ENCODE measurements at regions not wholly inside any gene's neighbourhood (a gene's known extent, or its start where the extent isn't known, plus 50 kb on each side); places are given as distances from the start of the nearest gene placed in this dataset.

DNA sequence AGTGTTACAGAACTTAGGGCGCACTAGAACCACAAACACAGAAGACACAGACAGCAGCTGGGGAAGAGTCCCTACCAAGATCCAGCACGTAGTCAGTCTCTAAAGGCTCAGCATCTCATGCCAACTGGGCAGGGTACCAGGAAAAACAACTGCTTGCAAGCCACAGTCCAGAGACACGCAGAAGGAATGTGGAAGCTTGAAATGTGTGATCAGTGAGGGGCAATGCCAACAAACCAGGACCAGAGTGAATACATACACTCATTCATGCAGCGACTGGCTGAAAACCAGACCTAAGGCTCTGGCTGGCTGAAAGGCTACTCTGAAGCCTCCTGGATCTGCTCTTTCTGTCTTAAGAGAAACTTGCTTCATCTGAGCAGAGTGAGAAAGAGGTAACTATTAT, 1484.8 kb downstream of the EFNB2 start:
- no peak for DNase-seq (ENCODE audit: low spot score)

DNA sequence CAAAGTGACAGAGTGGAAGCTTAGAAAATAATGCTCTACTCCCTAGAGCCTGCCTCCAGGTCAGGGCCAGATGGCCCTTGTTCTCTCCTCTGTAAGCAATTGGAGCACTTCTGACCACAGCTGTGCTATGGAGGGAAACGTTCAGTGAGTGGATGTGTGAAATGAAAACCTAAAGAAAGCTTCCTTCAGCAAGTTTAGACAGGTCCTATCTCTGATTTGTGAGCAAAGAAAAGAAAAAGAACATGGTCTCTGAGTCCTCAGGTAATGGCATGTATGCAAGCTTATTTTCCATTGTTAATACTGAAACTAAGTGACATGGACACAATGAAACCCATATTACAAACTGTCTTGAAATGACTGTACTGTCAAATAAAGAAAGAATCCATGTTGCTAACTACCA, 1486.8 kb downstream of the EFNB2 start:
- no peak for DNase-seq (ENCODE audit: low spot score)

DNA sequence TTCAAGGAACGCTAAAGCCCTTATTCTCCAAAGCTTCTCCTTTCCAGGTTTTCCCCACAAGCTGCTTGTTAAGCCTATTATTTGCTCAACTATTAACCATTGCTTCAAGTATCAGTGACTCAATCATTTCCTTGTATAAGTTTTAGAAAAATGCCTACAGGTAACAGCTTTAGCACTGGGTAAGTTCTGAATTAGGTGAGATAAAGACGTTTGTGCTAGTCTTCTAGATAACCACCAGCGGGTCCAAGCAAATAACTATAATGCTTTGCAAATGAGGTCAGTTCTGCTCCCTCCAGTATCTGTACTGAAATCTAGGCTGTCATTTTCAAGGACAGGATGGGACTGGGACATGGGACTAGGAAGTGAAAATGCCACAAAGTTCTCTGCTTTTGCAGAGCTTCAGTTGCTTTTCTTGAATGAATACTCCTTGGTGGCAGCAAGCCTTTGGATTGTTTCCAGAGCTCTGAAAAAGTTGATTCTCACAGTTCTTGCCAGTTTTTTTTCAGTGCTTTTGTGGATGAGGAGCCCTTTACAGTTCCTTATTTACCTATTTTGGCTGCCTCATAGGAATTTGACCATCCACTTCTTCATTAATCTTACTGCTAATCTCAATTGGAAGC, 1487.7 kb downstream of the EFNB2 start:
- no peak for DNase-seq (ENCODE audit: low spot score)

DNA sequence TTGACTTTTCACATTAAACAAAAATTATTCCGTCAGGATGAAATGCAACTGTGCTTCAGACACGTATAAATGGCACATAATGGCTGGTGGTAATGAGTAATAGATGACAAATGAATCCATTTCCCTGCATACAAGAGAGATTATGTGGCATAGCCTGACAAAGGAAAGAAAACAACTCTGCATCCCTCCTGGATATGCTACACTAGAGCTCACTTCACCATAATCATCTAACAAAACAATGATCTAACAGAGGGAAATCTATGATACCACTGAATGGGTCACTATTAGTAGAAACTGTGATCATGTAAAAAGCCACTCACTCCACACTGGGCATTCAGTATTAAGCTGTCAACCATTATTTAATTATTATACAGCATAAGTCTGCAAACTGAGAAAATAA, 1498.4 kb downstream of the EFNB2 start:
- no peak for DNase-seq (ENCODE audit: low spot score)

DNA sequence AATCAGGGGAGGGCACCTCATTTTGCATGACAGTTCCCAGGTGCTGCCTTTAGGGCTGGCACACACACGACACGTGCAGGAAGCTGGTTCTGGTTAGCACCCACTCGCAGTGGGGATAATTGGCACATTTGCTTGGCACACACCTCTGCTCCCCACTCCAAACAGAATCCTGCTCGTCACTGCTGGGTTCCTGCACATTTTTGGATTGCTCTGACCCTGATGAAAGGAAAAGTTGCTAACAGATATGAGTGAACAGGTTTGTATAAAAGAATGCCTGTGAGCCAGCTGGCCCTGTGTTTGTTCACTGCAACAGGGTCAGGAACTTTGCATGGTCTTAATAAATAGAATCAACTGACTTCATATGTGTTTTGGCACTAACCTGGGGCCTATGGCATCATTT, 1500.4 kb downstream of the EFNB2 start:
- DNase-seq (ENCODE audit: low spot score): no peak

DNA sequence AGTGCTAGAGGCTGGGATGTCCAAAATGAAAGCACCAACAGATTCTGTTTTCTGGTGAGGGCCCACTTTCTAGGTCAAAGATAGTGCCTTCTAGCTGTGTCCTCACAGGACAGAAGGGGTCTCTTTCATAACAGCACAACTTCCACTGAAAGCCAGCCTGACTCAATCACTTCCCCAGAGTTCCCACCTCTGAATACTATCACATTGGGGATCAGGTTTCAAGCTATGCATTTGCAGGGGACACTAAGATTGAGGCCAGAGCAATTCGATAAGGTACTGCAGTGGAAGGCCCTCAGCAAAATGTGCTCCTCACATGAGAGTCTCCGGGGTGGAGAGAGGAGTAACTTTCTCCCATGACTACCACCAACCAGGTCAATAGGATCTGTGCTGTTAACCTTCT, 1501.5 kb downstream of the EFNB2 start:
- DNase-seq (ENCODE audit: low spot score): no peak

DNA sequence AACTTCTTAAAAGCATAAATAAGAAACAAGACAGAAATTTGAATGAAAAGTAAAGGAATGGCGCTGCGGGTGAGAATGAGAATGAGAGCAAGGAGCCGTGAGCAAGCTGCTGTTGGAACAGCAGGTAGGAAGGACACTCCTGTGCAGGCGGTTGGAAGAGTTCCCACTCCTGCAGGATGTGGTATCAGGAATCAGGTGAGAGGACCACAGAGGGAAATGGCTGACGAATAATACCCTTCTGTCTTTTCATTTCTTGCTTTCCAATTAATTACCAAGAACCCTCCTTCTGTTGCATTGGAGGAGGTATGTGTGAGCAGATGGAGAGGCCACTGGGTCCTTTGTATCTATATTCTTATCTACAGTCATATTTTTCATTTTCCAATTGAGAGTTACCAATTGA, 1504.2 kb downstream of the EFNB2 start:
- DNase-seq (ENCODE audit: low spot score): no peak

DNA sequence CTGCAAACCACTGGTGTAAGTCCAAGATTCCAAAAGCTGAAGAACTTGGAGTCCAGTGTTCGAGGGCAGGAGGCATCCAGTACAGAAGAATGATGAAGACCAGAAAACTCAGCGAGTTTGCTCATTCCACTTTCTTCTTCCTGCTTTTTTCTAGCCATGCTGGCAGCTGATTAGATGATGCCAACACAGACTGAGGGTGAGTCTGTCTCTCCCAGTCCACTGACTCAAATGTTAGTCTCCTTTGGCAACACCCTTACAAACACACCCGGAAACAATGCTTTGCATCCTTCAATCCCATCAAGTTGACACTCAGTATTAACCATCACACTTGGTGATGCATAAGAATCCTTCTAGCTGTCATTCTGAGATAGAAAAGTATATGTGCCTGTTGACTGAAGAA, 1504.6 kb downstream of the EFNB2 start:
- no peak for DNase-seq (ENCODE audit: low spot score)

DNA sequence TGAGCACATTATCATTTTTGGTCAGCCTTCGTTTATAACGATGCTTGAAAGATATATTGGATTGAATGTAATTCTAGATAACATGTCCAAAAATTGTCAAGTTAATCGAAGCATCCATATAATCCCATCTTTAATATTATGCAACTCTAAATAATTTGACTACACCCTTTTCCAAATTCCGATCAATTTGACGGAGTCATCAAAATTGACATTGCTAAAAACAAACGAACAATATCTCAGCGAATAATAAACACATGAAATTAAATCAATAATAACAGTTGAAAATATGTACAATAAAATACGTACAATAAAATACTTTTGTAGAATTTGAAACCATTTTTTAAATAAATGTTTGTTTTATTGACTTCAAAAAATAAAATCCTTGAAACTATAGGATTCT, 1516.4 kb downstream of the EFNB2 start:
- no peak for DNase-seq (ENCODE audit: low spot score)

DNA sequence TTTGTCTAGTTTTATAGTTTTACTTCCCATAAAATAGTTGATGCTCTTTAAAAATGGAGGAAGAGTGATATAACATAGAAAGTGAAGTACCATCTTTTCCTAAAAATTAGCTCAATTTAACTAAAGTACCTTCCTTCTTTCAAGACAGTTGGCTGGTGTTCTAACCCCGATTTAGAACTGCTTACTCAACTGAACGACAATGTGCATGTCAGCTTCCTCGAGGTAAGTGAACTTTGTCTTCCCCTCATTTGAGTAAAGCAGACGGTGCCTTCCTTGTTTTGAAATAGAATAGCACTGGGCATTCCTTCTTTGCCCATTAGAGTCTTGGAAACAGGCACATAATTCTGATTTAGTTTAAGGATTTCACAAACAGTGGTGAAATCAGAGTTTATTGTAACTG, 1519.2 kb downstream of the EFNB2 start:
- DNase-seq (ENCODE audit: low spot score): no peak

DNA sequence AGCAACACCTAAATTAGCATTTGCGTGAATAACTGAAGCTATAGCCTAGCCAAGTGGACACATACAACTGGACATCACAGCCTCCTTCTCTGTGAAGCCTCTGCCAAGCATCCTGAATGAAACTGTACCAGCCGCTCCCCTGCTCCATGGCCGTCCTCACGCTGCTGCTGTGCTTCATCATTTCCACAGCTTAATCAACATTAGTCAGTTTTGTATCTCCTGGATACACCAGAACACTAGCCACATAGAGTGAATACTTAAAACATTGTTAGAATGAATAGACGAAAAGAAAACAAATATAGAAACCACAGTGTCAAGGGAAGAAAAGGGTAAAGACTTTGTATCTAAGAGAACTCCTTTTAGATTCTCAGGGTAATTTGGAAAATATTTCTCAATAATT, 1526.9 kb downstream of the EFNB2 start:
- no peak for DNase-seq (ENCODE audit: low spot score)

DNA sequence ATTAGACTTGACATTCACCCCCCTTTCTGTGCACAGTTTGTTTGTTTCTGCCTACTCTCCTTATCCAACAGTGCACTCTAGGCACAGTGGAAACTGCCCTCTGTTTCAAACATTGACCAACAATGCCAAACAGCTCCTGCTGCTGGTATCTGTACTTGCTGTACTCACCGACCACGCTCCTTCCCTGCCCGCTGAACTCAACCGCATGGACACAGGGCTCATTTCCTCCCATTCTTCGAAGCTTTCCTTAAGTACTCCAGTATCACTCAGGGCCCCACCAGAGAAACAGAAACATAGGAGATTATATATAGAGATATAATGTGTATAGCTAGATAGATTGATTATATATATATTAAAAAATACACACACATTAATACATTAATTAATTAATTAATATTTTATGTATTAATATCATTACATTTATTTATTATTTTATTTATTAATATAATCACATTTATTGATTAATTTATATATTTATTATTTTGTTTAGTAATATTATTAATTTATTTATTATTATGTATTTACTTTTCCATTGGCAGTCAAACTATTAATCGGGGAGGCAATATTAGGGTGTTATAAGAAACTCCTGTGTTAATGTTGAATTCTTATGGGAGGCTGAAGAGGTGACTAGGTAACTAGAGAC, 1528.2 kb downstream of the EFNB2 start:
- DNase-seq (ENCODE audit: low spot score): no peak

DNA sequence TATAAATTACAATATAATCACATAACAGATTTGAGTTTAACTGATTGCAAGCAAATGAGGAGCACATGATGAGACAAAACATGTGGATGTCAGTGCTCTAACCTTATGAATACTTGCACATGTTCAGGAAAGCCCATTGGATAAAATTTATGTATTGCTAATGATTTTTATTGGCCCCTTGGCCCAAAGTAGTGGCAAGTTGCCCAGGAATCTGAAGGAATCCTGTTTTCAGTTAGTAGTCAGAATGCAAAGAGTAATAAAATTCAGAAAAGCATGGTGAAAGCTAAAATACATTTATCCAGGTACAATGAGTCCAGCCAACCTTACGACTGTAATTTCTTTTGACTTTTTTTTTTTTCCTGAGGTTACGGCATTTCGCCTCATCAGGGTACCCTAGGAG, 1539.4 kb downstream of the EFNB2 start:
- no peak for DNase-seq (ENCODE audit: low spot score)

DNA sequence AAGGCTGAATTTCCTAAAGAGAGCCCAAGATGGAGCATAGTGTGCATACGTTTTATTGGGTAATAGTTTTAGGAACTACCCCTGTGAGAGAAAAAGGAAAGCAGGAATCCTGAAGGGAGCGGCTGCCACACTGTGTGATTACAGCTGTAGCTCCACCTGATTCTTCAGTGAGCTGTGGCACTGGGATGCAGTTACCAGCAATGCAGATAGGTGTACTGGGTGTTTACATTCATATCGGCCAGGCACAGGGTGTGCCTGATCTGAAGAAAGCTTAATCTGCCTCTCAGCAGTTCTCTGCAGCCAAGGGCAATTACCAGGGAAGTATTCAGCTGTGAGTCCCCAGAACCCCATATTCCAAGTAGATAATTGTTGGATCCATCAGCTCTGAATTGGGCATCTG, 1541.8 kb downstream of the EFNB2 start:
- DNase-seq (ENCODE audit: low spot score): no peak

DNA sequence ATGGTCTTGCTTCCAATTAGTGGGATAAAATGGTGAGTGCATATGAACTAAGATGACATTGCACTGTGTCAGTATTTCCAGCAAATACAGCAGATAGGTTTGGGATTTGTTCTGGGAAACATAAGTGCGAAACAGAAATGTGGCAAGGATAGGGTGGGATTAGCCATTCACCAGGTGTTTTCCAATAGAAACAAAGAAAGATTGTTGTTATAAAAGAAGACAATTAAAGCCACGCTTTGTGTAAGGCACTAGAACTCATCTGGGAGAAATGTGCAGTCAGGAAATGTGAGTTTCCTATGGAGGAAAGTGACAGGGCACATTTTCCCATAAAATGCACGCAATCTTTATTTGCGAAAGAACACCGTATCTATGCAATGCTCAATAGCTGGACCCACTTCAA, 1547.8 kb downstream of the EFNB2 start:
- DNase-seq (ENCODE audit: low spot score): no peak

DNA sequence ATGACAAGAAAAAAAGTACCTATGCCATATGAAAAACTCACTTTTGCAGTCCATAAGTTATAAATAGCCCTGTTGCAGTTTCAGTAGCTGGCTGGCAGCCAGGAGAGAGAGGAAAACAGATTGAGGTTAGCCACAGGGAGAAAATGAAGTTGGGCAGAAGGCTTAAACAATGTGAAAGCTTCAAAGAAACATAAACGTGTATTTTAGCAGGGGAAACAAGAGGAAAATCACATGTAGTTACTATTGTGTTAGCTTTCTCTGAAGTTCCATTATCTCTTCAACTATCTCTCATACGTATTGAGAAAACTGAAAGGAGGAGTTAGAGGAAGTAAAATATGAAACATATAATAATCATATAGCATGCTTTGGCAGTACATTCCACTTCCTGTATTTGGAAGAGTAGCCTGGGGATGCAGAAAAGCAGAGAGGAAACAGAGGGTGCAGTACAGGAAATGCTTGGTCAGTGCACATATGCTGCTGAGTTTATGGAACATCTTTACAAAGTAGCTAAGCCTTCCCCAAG, 1551.1 kb downstream of the EFNB2 start:
- DNase-seq (ENCODE audit: low spot score): no peak

DNA sequence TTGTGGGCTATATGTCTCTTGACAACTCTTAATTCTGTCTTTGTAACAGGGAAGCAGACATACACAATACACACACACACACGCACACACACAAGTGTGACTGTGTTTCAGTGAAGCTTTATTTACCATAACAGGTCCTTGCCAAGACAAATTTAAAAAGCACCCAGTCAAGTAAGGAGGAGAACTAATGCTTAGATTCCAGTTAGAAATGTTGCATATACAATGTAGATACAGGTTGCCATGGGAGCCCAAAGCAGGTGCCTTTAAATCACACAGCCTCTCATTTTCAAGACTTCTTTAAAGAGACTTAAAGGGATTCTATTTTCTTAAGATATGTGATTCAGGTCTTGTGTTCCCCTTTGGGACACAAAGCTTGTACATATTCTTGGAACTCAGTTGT, 1551.9 kb downstream of the EFNB2 start:
- no peak for DNase-seq (ENCODE audit: low spot score)

DNA sequence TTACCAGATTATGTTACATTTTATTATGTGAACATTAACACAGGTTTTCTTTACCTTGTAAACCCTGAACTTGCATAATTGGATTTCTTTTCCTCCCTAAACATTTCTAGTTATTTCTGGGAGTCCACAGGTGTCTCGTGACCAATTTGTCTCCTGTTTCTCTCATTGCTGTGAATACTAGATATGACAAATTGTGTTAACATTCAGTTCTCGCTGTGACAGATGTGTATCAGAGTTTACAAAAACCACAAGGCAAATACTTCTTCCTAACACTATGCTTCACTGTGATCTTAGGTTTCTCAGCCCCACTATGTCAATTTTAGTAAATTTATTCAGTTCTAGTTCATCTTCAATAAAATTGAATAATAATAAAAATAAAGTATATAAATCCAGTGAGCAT, 1554.9 kb downstream of the EFNB2 start:
- no peak for DNase-seq (ENCODE audit: low spot score)

DNA sequence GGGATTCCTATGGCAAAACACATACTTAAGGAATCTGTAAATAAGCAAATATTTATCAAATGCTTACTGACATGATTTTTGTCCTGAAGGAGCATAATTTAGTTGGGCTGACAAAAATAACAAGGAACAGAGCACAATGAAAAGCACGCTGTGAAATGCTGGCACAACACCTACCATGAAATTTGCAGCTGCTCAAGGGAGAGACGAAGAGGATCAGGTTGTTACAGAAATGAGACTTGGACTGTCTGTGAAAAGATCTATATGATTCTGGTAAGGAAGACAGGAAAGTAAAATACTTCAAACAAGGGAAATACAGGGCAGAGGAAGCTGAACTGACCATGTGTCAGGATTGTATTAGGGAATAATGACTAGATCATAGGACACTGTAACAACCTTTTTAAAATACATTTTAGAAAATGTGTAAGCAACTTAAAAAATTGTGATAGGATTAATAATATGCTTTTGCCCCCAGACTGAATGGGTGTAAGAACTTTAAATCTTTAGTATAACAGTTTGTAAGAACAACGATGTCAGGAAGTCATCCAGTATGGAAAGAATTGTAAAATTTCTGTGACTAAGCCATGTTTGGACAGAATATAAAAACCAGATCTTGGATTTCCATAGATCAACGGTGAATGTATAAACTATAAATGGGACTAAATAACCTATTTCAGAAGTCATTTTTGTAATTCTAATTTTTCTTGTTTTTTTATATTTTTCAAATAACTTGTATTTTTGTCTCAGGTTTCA, 1556.0 kb downstream of the EFNB2 start:
- no peak for DNase-seq (ENCODE audit: low spot score)

DNA sequence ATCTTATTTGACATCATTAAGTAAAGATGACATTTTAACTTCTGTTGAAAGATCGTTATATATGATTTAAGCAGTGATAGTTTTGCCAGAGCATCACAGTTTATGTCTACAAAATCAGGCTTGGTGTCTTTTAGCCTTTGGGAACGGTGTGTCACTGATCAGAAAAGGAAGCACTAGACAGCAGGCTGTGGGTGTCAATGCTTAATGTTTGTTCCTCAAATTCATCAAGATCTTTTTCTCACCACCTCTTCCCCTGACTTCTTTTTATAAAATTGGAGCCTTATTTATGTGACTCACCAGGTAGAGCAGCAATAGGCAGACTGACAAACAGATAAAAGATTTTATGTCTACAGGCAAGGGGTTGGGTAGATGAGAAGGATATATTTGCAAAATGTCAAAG, 1558.5 kb downstream of the EFNB2 start:
- no peak for DNase-seq (ENCODE audit: low spot score)

DNA sequence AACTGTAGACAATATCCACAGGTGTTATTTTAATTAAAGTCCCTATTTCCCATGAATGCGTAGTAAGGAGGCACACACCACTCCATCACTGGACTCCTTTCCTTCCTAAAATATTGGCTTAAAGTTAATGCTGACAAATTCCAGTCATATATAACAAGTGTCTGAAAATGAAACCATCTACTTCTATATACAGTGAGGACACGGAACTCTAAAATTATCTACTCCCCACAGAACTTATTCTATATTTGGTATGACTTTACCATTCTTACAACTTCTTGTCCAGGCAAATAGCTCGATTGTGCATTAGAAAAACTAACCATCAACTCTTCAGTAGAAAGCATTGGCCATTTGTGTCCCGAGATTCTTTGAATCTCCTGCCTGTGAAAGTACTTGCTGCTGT, 1560.2 kb downstream of the EFNB2 start:
- no peak for DNase-seq (ENCODE audit: low spot score)

DNA sequence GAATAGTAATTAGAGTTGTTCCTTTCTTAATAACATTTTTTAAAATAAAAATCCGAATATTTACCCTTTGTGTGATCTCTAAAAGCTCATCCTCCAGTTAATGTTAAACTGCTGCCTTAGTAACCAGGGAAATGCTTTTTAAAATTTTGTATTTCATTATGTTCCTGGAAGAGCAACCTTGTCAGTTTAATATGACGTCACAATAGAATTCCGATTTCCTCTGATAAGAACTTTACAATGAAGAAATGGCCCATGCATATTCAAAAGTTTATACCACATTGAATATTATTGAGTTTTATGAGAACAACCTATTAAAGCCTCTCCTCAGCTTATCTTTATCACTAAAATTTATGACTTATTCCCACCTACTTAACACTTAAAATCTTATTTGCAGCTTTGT, 1566.6 kb downstream of the EFNB2 start:
- no peak for DNase-seq (ENCODE audit: low spot score)

DNA sequence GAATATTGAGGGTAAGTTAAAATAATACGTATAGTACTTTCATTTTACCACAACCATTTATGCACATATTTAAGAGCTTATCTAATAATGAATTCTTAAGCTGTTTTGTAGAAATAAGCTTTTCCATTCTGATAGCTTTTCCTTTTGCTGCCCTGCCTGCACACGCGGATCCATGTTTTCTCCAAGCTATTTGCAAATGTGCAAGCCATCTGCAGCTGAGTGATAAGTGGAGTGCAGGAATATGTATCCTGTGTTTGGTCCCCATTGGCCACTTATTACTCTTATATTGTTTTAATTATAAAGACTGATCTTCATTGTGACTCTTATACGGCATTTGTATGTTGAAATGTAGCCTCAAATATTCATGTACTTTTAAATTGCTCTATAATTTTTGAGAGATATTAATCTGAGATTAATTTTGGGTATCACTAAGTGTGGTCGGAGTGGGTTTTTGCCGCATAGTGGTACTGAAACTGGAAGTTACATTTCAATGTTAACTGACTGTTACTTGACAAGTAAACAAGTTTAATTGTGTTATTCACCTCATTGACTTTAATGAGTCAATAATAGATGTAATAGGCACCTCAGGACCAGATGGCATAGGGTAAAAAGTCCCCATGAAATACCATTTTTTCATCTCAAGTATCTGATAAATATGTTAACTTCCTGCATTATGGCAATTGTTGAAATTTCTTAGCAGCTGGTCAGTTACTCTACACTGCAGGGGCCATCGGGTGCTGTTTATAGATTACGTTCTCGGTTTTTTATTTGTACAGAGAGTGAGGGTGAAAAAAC, 1567.4 kb downstream of the EFNB2 start:
- no peak for DNase-seq (ENCODE audit: low spot score)

Measured in AG08395 (cell line).